ENCODE measurements at regions not wholly inside any gene's neighbourhood (a gene's known extent, or its start where the extent isn't known, plus 50 kb on each side); places are given as distances from the start of the nearest gene placed in this dataset.

DNA sequence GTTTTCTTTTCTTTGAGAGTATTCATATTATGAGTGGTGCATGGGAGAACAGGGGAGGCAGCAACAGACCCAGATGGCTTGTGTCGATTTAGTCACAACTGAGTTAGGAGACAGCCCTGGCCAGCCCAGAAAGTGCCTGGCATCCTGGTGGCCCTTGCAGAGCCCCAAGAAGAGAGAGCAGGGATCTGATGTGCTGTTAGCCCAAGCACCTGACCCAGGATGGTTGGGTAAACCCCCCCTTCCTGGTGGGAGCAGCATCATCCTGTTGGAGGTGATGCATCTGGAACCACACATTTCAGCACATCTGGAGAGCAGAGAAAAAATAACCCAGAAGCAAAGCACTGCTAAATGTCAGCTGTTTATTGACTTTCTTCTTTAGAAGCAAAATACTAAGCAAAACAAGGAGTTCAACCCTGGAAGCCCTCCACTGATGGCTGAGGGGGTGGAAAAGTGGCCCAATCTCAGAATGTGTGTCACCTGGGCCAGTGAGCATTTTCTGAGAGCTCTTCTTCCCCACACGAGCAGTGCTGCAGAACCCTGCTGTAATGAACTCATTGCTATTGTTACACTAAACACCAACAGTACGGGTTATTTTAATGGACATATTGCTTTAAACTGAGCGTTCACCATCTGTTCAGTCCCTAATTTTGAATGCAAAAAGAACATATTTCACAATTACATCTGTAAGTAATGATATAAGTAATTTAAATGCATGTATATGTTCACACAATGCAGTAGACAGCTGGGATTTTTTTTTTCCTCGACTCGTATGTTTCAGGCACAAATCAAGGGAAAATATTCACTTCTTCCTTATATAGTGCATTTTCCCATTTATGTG lies 100.6 kb upstream of the SMIM21 start:
- TF ChIP-seq, protein P1, sequence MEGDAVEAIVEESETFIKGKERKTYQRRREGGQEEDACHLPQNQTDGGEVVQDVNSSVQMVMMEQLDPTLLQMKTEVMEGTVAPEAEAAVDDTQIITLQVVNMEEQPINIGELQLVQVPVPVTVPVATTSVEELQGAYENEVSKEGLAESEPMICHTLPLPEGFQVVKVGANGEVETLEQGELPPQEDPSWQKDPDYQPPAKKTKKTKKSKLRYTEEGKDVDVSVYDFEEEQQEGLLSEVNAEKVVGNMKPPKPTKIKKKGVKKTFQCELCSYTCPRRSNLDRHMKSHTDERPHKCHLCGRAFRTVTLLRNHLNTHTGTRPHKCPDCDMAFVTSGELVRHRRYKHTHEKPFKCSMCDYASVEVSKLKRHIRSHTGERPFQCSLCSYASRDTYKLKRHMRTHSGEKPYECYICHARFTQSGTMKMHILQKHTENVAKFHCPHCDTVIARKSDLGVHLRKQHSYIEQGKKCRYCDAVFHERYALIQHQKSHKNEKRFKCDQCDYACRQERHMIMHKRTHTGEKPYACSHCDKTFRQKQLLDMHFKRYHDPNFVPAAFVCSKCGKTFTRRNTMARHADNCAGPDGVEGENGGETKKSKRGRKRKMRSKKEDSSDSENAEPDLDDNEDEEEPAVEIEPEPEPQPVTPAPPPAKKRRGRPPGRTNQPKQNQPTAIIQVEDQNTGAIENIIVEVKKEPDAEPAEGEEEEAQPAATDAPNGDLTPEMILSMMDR (IDR thresholded peaks at IDR 0.05; ENCODE audit: insufficient read depth, low read depth, low read length) = no peak
- no peak for DNase-seq (ENCODE audit: low read depth)
- no peak overlapping the region for H3K4me3 ChIP-seq (ENCODE audit: low read depth, low read length)

DNA sequence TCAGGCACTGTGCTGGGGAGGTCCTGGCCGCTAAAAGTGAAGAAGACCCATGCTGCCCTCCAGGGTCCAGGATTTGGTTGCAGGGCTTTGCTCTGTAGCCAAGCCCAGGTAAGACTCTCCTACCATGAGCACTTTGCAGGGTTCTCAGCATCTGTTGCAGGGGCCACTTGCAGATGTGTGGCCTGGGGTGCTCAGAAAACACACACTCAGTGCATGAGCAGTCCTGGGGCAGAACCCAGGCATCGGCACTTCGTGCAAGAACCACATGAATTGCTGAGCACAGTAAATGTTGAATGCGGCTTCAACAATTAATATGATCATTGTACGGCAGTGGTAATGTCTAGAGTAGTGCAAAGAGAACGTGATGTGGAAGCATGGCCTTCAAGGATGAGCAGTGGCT lies 98.5 kb upstream of the SMIM21 start:
- no peak overlapping the region for H3K4me3 ChIP-seq (ENCODE audit: low read depth, low read length)

DNA sequence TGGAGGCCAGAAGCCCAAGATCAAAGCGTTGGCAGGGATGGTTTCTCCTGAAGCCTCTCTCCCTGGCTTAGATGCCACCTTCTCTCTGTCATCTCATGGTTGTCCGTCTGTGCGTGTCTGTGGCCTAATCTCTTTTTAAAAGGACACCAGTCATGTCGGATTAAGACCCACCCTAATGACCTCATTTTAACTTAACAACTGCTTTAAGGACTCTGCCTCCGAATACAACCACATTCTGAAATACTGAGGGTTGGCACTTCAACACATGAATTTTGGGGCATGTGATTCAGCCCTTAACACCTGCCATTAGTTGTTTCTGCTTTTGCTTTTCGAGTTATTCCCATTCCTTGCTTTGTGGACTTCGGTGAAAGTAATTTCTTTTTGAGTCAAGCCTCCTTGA lies 97.8 kb upstream of the SMIM21 start:
- no peak for DNase-seq (ENCODE audit: low read depth)
- TF ChIP-seq, protein P1 (IDR thresholded peaks at IDR 0.05; ENCODE audit: insufficient read depth, low read depth, low read length) = no peak
- H3K4me3 ChIP-seq (ENCODE audit: low read depth, low read length) = no peak overlapping the region

More for the DNA sequence above, 98.5 kb upstream of the SMIM21 start:
- TF ChIP-seq, protein P1 (IDR thresholded peaks at IDR 0.05; ENCODE audit: insufficient read depth, low read depth, low read length) = no peak
- DNase-seq (ENCODE audit: low read depth) = no peak

DNA sequence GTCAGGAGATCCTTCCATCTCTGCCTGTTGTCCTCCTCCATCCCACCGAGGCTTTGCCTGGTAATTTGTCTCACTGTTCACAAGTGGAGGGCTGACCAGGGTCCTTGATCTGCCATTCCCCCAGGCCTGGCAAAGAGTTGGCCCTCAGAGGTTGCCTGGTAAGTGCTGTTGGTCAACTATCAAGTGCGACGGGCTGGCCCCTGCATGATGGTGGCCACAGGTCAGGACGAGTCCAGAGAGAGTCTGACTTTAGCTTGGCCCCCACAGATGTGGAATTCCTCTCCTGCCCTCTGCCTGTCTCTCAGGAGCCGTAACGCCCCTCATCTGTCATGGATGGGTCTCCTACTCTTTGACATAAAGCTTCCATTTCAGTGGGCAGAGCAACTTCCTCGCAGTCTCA lies 97.3 kb upstream of the SMIM21 start:
- no peak for DNase-seq (ENCODE audit: low read depth)

DNA sequence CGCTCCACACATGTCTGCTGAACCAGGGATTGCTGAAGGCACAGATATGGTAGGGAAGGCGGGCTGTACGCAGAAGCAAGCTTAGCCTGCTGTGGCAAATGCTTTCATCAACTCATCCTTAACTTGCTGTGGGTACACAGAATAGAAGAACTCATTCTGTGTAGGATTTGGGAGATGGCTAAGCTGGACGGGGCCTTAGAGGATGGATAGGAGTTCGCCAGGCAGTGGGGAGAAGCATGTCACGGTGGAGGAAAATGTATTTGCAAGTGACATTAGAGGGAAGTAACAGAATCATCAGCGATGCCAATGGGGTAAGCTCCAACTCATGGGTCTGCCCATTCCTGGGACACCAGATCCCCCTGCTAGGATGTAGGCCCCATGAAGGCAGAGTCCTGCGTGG lies 96.7 kb upstream of the SMIM21 start:
- no peak for DNase-seq (ENCODE audit: low read depth)
- H3K4me3 ChIP-seq (ENCODE audit: low read depth, low read length) = no peak overlapping the region
- TF ChIP-seq, protein P1 (IDR thresholded peaks at IDR 0.05; ENCODE audit: insufficient read depth, low read depth, low read length) = no peak

More for the DNA sequence above, 97.3 kb upstream of the SMIM21 start:
- TF ChIP-seq, protein P1 (IDR thresholded peaks at IDR 0.05; ENCODE audit: insufficient read depth, low read depth, low read length) = no peak
- no peak overlapping the region for H3K4me3 ChIP-seq (ENCODE audit: low read depth, low read length)

DNA sequence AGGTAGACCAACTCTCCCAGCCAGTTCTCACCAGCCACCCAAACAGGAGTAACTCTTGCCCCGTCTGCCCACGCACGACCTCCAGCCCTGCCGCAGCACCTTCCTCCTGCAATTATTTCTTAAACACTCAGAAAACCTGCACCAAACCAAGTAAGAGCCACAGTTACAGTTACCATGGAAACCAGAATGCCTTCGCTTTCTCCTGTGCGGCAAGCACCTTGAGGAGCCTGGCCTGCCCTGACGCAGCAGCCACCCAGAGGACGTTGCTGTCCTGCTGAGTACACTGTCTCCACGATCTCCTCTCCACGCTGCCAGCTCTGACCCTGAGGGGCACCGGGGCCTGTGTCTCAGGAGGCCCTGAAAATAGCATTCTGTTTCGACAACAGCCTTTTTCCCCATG lies 94.3 kb upstream of the SMIM21 start:
- DNase-seq (ENCODE audit: low read depth) = no peak
- TF ChIP-seq, protein P1 (IDR thresholded peaks at IDR 0.05; ENCODE audit: insufficient read depth, low read depth, low read length) = no peak
- H3K4me3 ChIP-seq (ENCODE audit: low read depth, low read length) = no peak overlapping the region

Data from fibroblast of villous mesenchyme (primary cell).